Ishikawa (cell line): ENCODE measurements at regions not wholly inside any gene's neighbourhood (a gene's known extent, or its start where the extent isn't known, plus 50 kb on each side); places are given as distances from the start of the nearest gene placed in this dataset.

ENCODE experiments used
- CEBPB ChIP-seq: IDR thresholded peaks from 2 replicates; pipeline ENCODE4 v1.6.1; 2012
- CREB1 ChIP-seq: IDR thresholded peaks from 2 replicates; pipeline ENCODE4 v1.6.1; 2012; ENCODE audit warnings: low read depth
- EGR1 ChIP-seq: IDR thresholded peaks from 2 replicates; pipeline ENCODE4 v1.6.1; 2012
- EP300 ChIP-seq: IDR thresholded peaks from 2 replicates; pipeline ENCODE4 v1.6.1; 2012; ENCODE audit warnings: borderline replicate concordance
- FOXM1 ChIP-seq: IDR thresholded peaks from 2 replicates; pipeline ENCODE4 v1.6.1; 2012; ENCODE audit warnings: low read depth, borderline replicate concordance
- MAX ChIP-seq: IDR thresholded peaks from 2 replicates; pipeline ENCODE4 v1.6.1; 2012
- TAF1 ChIP-seq: IDR thresholded peaks from 2 replicates; pipeline ENCODE4 v1.6.1; 2012; ENCODE audit warnings: low read depth, mild to moderate bottlenecking
- TCF12 ChIP-seq: IDR thresholded peaks from 2 replicates; pipeline ENCODE4 v1.6.1; 2012; ENCODE audit warnings: low read depth
- TEAD4 ChIP-seq: IDR thresholded peaks from 2 replicates; pipeline ENCODE4 v1.6.1; 2012
- ZBTB7A ChIP-seq: IDR thresholded peaks from 2 replicates; pipeline ENCODE4 v1.6.1; 2012; ENCODE audit warnings: low read depth
- TF ChIP-seq, protein P1 (sequence below): IDR thresholded peaks from 2 replicates; pipeline ENCODE4 v1.6.1; 2012
- TF ChIP-seq, protein P2 (sequence below): IDR thresholded peaks from 2 replicates; pipeline ENCODE4 v1.6.1; 2012; ENCODE audit warnings: low read depth, mild to moderate bottlenecking

GRCh38 chr3:59690886-59691285 lies 641.1 kb upstream of the CFAP20DC start:
- TF ChIP-seq, protein P1, sequence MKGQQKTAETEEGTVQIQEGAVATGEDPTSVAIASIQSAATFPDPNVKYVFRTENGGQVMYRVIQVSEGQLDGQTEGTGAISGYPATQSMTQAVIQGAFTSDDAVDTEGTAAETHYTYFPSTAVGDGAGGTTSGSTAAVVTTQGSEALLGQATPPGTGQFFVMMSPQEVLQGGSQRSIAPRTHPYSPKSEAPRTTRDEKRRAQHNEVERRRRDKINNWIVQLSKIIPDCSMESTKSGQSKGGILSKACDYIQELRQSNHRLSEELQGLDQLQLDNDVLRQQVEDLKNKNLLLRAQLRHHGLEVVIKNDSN, result no peak
- TF ChIP-seq TCF12, result no peak
- TF ChIP-seq EGR1, result no peak
- no peak for TF ChIP-seq MAX
- TF ChIP-seq, protein P2, sequence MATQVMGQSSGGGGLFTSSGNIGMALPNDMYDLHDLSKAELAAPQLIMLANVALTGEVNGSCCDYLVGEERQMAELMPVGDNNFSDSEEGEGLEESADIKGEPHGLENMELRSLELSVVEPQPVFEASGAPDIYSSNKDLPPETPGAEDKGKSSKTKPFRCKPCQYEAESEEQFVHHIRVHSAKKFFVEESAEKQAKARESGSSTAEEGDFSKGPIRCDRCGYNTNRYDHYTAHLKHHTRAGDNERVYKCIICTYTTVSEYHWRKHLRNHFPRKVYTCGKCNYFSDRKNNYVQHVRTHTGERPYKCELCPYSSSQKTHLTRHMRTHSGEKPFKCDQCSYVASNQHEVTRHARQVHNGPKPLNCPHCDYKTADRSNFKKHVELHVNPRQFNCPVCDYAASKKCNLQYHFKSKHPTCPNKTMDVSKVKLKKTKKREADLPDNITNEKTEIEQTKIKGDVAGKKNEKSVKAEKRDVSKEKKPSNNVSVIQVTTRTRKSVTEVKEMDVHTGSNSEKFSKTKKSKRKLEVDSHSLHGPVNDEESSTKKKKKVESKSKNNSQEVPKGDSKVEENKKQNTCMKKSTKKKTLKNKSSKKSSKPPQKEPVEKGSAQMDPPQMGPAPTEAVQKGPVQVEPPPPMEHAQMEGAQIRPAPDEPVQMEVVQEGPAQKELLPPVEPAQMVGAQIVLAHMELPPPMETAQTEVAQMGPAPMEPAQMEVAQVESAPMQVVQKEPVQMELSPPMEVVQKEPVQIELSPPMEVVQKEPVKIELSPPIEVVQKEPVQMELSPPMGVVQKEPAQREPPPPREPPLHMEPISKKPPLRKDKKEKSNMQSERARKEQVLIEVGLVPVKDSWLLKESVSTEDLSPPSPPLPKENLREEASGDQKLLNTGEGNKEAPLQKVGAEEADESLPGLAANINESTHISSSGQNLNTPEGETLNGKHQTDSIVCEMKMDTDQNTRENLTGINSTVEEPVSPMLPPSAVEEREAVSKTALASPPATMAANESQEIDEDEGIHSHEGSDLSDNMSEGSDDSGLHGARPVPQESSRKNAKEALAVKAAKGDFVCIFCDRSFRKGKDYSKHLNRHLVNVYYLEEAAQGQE, result no peak
- TF ChIP-seq TEAD4, result no peak
- TF ChIP-seq CREB1, result no peak
- TF ChIP-seq ZBTB7A, result no peak
- no peak for TF ChIP-seq CEBPB
- no peak for TF ChIP-seq FOXM1

DNA sequence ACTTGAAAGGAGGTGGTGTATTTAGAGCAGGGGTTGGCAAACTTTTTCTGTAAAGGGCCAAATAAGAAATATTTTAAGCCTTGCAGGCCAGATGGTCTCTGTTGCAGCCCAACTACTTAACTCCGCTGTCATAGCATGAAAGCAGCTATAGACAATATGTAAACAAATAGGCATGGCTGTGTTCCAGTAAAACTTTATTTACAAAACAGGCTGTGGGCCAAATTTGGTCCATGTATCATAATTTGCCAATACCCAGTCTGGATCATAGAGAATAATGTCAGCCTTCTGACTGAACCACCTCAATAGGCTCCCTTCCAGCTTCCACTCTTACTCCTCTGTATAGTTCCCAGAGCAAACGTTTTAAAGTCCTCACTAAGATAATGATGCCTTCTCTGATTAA lies 638.8 kb upstream of the CFAP20DC start:
- no peak for TF ChIP-seq CREB1
- no peak for TF ChIP-seq TEAD4
- no peak for TF ChIP-seq CEBPB
- TF ChIP-seq ZBTB7A, result no peak
- no peak for TF ChIP-seq TCF12

- TF ChIP-seq, protein P1, result no peak
- TF ChIP-seq TAF1 (no peak), MAX (no peak), FOXM1 (no peak), EP300 (no peak), CREB1 (no peak)
- TF ChIP-seq, protein P2, result no peak
Observed at GRCh38 chr3:59685432-59685831, 635.6 kb upstream of the CFAP20DC start.

DNA sequence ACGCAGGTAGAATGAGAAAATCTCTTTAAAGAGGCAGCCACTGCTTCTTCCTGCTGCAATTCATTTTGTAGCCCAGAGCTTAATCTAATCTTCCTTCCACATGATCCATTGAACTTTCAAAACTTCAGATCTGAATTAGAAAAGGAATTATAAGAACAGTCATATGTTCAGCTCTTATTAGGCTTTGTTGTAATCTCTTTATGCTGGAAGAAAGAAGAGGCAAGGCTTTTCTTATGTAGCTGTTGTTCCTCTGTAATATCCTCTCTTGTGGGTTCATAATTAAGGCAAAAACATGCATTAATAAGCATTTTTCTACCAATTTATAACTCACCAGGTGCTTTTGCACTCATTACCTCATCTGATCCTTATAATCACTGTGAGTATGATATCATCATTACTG lies 634.9 kb upstream of the CFAP20DC start:
- no peak for TF ChIP-seq CREB1
- no peak for TF ChIP-seq CEBPB
- TF ChIP-seq MAX, result no peak
- TF ChIP-seq, protein P1, result no peak

- TF ChIP-seq FOXM1, result no peak
- TF ChIP-seq MAX, result no peak
Observed at GRCh38 chr3:59680919-59681318, 631.1 kb upstream of the CFAP20DC start.

DNA sequence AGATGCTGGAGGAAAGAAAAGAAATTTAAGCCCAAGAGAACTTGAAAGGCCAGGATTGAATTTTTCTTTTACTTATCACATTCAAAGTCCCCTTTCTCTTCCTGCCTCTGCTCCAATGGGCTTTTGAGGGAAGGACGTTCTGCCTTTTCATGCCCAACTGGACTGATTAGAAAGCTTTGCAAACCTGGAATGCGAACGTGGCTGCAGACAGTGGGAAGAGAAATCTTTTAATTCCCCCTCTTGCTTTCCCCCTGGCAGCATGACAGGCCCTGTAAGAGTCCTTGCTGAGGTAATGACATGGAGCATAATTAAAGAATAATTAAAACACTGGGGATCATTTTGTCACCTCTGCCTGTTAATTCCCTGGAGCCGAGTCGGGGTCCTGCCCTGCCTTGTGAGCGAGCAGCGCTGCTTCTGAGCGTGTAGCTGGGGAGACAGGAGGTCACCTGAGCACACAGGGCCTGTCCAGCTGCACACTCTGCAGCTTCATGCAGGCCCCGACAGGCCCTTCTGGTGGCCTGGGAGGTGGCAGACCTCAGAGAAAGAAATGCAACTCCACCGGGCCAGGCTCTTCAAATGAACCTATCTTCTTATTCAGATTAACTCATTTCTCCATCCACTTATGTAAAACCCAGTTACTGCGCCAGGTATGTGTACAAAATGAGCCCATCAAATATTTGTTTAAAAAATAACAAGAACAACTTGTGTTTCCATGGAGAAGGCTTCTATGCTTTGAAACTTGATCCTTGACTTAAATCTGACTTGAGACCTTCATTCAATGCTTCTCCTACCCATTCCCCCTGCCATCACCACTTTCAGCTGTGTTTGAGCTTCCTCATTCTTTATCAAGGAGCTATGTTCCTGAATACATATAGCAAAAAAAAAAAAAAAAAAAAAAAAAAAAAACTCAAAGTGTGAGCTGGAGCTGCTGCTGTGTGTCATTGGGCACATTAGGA lies 628.2 kb upstream of the CFAP20DC start:
- TF ChIP-seq CREB1 (no peak), EGR1 (no peak), MAX (no peak)
